NB4 (cell line): ENCODE measurements at regions not wholly inside any gene's neighbourhood (a gene's known extent, or its start where the extent isn't known, plus 50 kb on each side); places are given as distances from the start of the nearest gene placed in this dataset.
"Not testable (repeated sequence)": the region's sequence is repeated elsewhere in the genome, so short reads cannot be mapped to it uniquely, and the experiment has no call there.

Experiments
- DNase-seq: peaks from one replicate; pipeline ENCODE4 v3.0.0; 2010; ENCODE audit warnings: low read depth
- H3K4me3 ChIP-seq: one replicate; pipeline ENCODE4 v1.5.1; 2011; ENCODE audit warnings: mild to moderate bottlenecking, low read depth, low read length, moderate library complexity
- MYC ChIP-seq: IDR thresholded peaks from 2 replicates; pipeline ENCODE4 v1.6.1; 2011; ENCODE audit warnings: low read depth, low read length
- POLR2A ChIP-seq: IDR thresholded peaks from 2 replicates; pipeline ENCODE4 v1.6.1; 2011; ENCODE audit warnings: mild to moderate bottlenecking; ENCODE audit not compliant: insufficient read length; ENCODE audit errors: extremely low read depth
- TF ChIP-seq, protein P1 (sequence below): IDR thresholded peaks from one replicate; pipeline ENCODE4 v1.5.1; 2012; ENCODE audit warnings: low read depth, low read length
- TF ChIP-seq, protein P2 (sequence below): IDR thresholded peaks from 2 replicates; pipeline ENCODE4 v1.6.1; 2011; ENCODE audit warnings: low read depth, low read length

DNA sequence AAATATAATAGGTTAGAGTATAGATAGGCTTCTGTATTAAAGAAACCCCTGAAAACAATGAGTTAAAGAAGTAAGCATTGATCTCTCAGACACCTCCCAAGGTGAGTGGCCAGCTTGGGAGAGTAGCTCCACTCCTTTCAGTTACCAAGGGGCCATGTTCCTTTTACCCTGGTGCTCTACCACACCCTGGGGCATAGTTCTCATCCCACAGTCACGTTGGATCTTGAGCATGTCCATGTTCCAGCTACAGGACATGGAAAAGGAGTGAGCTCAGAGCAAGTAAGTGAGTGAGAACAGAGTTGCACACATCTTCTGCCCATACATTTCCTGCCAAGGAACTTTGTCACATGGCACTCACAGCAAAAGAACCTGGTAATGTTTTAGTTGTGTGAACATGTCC is 325.9 kb upstream of the SLC39A10 start:
- TF ChIP-seq POLR2A (no peak), MYC (no peak)
- TF ChIP-seq, protein P1, sequence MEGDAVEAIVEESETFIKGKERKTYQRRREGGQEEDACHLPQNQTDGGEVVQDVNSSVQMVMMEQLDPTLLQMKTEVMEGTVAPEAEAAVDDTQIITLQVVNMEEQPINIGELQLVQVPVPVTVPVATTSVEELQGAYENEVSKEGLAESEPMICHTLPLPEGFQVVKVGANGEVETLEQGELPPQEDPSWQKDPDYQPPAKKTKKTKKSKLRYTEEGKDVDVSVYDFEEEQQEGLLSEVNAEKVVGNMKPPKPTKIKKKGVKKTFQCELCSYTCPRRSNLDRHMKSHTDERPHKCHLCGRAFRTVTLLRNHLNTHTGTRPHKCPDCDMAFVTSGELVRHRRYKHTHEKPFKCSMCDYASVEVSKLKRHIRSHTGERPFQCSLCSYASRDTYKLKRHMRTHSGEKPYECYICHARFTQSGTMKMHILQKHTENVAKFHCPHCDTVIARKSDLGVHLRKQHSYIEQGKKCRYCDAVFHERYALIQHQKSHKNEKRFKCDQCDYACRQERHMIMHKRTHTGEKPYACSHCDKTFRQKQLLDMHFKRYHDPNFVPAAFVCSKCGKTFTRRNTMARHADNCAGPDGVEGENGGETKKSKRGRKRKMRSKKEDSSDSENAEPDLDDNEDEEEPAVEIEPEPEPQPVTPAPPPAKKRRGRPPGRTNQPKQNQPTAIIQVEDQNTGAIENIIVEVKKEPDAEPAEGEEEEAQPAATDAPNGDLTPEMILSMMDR, result no peak
- TF ChIP-seq, protein P2, sequence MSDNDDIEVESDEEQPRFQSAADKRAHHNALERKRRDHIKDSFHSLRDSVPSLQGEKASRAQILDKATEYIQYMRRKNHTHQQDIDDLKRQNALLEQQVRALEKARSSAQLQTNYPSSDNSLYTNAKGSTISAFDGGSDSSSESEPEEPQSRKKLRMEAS, result no peak
- DNase-seq, result no peak
- no peak overlapping the region for H3K4me3 ChIP-seq

DNA sequence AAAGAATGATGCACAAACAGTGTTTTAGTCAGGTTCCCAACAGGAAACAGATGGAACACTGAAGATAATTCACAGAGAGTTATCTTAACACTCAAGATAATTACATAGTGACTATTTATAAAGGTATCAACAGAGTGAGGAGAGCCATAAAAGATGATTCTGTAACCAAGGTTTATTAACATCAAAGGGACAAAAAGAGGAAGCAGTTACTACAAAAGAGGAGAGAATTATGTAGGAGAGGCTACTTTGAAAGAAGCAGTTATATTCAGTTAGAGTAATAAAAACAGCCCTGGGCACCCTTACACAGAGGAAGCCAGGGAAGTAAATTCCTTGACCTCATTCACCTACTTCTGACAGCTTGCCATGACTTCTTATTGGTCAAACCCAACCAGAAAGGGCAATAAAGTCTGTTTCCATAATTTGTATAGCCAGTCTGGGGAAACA is 326.5 kb upstream of the SLC39A10 start:
- peak; percentile 69 for DNase-seq

DNA sequence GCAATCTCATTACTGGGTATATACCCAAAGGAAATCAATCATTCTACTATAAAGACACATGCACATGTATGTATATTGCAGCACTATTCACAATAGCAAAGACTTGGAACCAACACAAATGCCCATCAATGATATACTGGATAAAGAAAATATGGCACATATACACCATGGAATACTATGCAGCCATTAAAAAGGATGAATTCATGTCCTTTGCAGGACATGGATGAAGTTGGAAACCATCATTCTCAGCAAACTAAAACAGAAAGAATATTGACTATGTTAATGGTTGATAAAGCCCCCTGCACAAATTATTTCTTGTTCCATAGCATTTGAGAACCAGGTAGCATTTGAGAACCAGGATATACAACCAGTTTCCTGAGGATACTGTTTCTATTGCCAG is 327.2 kb upstream of the SLC39A10 start:
- not testable (repeated sequence) for DNase-seq, H3K4me3 ChIP-seq

More for the DNA sequence above, 326.5 kb upstream of the SLC39A10 start:
- TF ChIP-seq, protein P2, result no peak
- no peak for TF ChIP-seq POLR2A
- TF ChIP-seq, protein P1, result no peak
- no peak overlapping the region for H3K4me3 ChIP-seq

DNA sequence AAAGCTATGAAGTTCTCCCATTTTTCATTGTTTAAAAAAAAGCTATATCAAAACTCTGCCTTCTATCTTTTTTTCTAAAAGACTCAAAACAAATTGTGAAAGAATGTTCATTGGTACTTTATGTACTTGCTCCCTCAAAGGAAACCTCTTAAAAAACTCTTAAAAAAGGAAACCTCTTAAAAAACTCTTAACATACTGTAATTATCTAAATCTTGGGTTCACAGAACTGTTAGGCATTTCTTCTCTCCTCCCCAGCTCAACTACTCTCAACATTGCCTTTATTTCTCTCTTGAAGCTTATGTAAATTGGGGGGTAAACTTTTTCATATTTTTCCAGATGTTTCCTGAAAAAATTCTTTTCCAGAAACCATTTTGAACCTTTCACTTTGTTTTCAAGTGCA is 330.5 kb upstream of the SLC39A10 start:
- no peak for DNase-seq
- no peak overlapping the region for H3K4me3 ChIP-seq
- TF ChIP-seq MYC (no peak), POLR2A (no peak)
- TF ChIP-seq, protein P2, result no peak
- TF ChIP-seq, protein P1, result no peak

- no peak for DNase-seq
- TF ChIP-seq MYC (no peak), POLR2A (no peak)
- TF ChIP-seq, protein P2, result no peak
- TF ChIP-seq, protein P1, result no peak
- no peak overlapping the region for H3K4me3 ChIP-seq
These were observed 334.7 kb upstream of the SLC39A10 start for GRCh38 chr2:195322324-195322723.

- DNase-seq, result no peak
- TF ChIP-seq MYC (no peak), POLR2A (no peak)
- TF ChIP-seq, protein P1, result no peak
- H3K4me3 ChIP-seq, result no peak overlapping the region
These were observed 336.5 kb upstream of the SLC39A10 start for GRCh38 chr2:195320413-195320973.
